ENCODE measurements at regions not wholly inside any gene's neighbourhood (a gene's known extent, or its start where the extent isn't known, plus 50 kb on each side); places are given as distances from the start of the nearest gene placed in this dataset.

- POLR2A ChIA-PET: no interaction called here
- H3K4me3 Mint-ChIP-seq: no peak overlapping the region
- no peak for ATAC-seq (ENCODE audit: low read depth)
- peaks cover 15% of the 10 kb centered on the region for H3K4me1 Mint-ChIP-seq
- H3K9me3 Mint-ChIP-seq: no peaks in the 10 kb centered on the region
- DNase-seq: no peak
- H3K27ac Mint-ChIP-seq: no peak overlapping the region
- H3K36me3 Mint-ChIP-seq: no peaks in the 10 kb centered on the region
- peaks cover 13% of the 10 kb centered on the region for H3K27me3 Mint-ChIP-seq
Measured at GRCh38 chr17:27240086-27240801, 53.7 kb upstream of the WSB1 start.

- Mint-ChIP-seq H3K27me3 (peaks cover 13% of the 10 kb centered on the region), H3K27ac (no peak overlapping the region), H3K4me1 (peaks cover 19% of the 10 kb centered on the region), H3K36me3 (no peaks in the 10 kb centered on the region), H3K9me3 (no peaks in the 10 kb centered on the region), H3K4me3 (no peak overlapping the region)
- ATAC-seq (ENCODE audit: low read depth) (no peak), DNase-seq (no peak)
- POLR2A ChIA-PET: interaction anchor here (0.6 kb wide), 1 partner anchor 93 kb away, joined by 3 read pairs; no protein-coding TSS in a partner anchor
Measured at GRCh38 chr17:27240802-27241155, 53.1 kb upstream of the WSB1 start.

GRCh38 chr17:27241346-27241946 is 52.5 kb upstream of the WSB1 start:
- no peaks in the 10 kb centered on the region for H3K9me3 Mint-ChIP-seq
- DNase-seq (no peak), ATAC-seq (ENCODE audit: low read depth) (no peak)

GRCh38 chr17:27242951-27243350 is 51.0 kb upstream of the WSB1 start:
- ATAC-seq (ENCODE audit: low read depth) (no peak), DNase-seq (no peak)
- Mint-ChIP-seq H3K27me3 (peaks cover 14% of the 10 kb centered on the region), H3K4me3 (no peak overlapping the region), H3K9me3 (no peaks in the 10 kb centered on the region), H3K27ac (no peak overlapping the region), H3K36me3 (no peaks in the 10 kb centered on the region), H3K4me1 (peaks cover 19% of the 10 kb centered on the region)
- POLR2A ChIA-PET: no interaction called here

More at GRCh38 chr17:27241346-27241946, 52.5 kb upstream of the WSB1 start:
- Mint-ChIP-seq H3K4me3 (no peak overlapping the region), H3K36me3 (no peaks in the 10 kb centered on the region), H3K27ac (no peak overlapping the region), H3K4me1 (peaks cover 19% of the 10 kb centered on the region), H3K27me3 (peaks cover 14% of the 10 kb centered on the region)
- POLR2A ChIA-PET: interaction anchor here (0.6 to 1.0 kb wide), 2 partner anchors 53 to 92 kb away, joined by 3 read pairs; partner anchors contain the start of gene WSB1

GRCh38 chr17:27244011-27244410 is 49.9 kb upstream of the WSB1 start:
- DNase-seq (no peak), ATAC-seq (ENCODE audit: low read depth) (no peak)
- POLR2A ChIA-PET: interaction anchor here (0.6 kb wide), 1 partner anchor 25 kb away, joined by 3 read pairs; no protein-coding TSS in a partner anchor
- Mint-ChIP-seq H3K36me3 (no peaks in the 10 kb centered on the region), H3K27me3 (peaks cover 14% of the 10 kb centered on the region), H3K4me1 (peaks cover 17% of the 10 kb centered on the region), H3K27ac (no peak overlapping the region), H3K4me3 (no peak overlapping the region), H3K9me3 (no peaks in the 10 kb centered on the region)

Measured in activated naive CD8-positive, alpha-beta T cell treated with anti-CD3 and anti-CD28 coated beads, Interleukin-2, amount 10 ng/mL, durations not matched to agents 7 days and 5 days (primary cell).